GM12878 (cell line): ENCODE measurements at regions not wholly inside any gene's neighbourhood (a gene's known extent, or its start where the extent isn't known, plus 50 kb on each side); places are given as distances from the start of the nearest gene placed in this dataset.

Experiments
- ATAC-seq: fragments of 200-7000 bp; cut with Tn5 transposase; 3 replicates; pipeline ENCODE4 v1.9.1; 2020; ENCODE audit warnings: mild to moderate bottlenecking, moderate library complexity
- BruUV-seq: library from RNA; stranded (reverse); fragments of 400-500 nt; replicated peaks from 2 replicates; lab custom pipeline; 2021; lab: Mats Ljungman, UMichigan
- CTCF ChIA-PET: fragments of 300-600 bp; sonication (Branson Sonifier 250); formaldehyde crosslinking; extraction: SDS; loops from one replicate; lab custom pipeline; 2021; ENCODE audit warnings: inconsistent platforms; lab: Yijun Ruan, JAX
- POLR2A ChIA-PET: fragments of 350-600 bp; formaldehyde crosslinking; extraction: SDS; loops from one replicate; lab custom pipeline; 2021; ENCODE audit warnings: inconsistent platforms; lab: Charles Lee
- RAD21 ChIA-PET: fragments of 300-600 bp; sonication (Branson Sonifier 250); formaldehyde crosslinking; loops from one replicate; lab custom pipeline; 2023; ENCODE audit warnings: antibody characterized with exemption; ENCODE audit not compliant: unreplicated experiment; lab: Charles Lee
- SMC1A ChIA-PET: fragments of 300-600 bp; sonication (Branson Sonifier 250); formaldehyde crosslinking; loops from one replicate; lab custom pipeline; 2023; ENCODE audit not compliant: unreplicated experiment, uncharacterized antibody; lab: Charles Lee
- DNase-seq: peaks from one replicate; pipeline ENCODE4 v3.0.0-alpha.2; 2011; ENCODE audit warnings: low read depth, low spot score
- FAIRE-seq: peaks from 3 replicates; lab custom pipeline; 2011; peaks lifted over from hg19 to GRCh38; lab: Jason Lieb, UNC
- H2AFZ ChIP-seq: 2 replicates; pipeline ENCODE4 v1.6.0; 2011; ENCODE audit warnings: low read depth, low read length, control low read depth; ENCODE audit not compliant: control insufficient read depth
- H3K27ac ChIP-seq: 2 replicates; pipeline ENCODE4 v1.5.1; 2011; ENCODE audit warnings: control low read depth; ENCODE audit not compliant: control insufficient read depth, insufficient read depth
- H3K27me3 ChIP-seq, 2 experiments: replicated peaks in 1 of 2; 2 replicates each; pipeline versions ENCODE4 v1.6.0 to v1.6.1; 2011; ENCODE audit warnings: low read length in 1 of 2; ENCODE audit not compliant: control insufficient read depth in 2 of 2, insufficient read depth in 2 of 2
- H3K36me3 ChIP-seq, 2 experiments: 2 replicates each; pipeline ENCODE4 v1.5.1; 2011; ENCODE audit warnings: low read length in 1 of 2; ENCODE audit not compliant: control insufficient read depth in 2 of 2, insufficient read depth in 2 of 2
- H3K4me1 ChIP-seq: 2 replicates; pipeline ENCODE4 v1.6.1; 2011; ENCODE audit warnings: mild to moderate bottlenecking, low read length, moderate library complexity, mixed read lengths; ENCODE audit not compliant: control insufficient read depth, insufficient read depth
- H3K4me2 ChIP-seq: 2 replicates; pipeline ENCODE4 v1.6.0; 2011; ENCODE audit warnings: control low read depth; ENCODE audit not compliant: control insufficient read depth, insufficient read depth
- H3K4me3 ChIP-seq: fragments of 200-600 bp; sonication (generic); 2 replicates; pipeline ENCODE4 v1.5.1; 2016
- H3K79me2 ChIP-seq: 2 replicates; pipeline ENCODE4 v1.6.0; 2011; ENCODE audit warnings: low read length; ENCODE audit not compliant: control insufficient read depth, insufficient read depth
- H3K9ac ChIP-seq: 2 replicates; pipeline ENCODE4 v1.8.0; 2011; ENCODE audit warnings: low read length, control low read depth, mixed read lengths; ENCODE audit not compliant: control insufficient read depth, insufficient read depth
- H3K9me3 ChIP-seq: replicated peaks from 3 replicates; pipeline ENCODE4 v1.5.1; 2011; ENCODE audit warnings: mild to moderate bottlenecking, low read length; ENCODE audit not compliant: control insufficient read depth, insufficient read depth
- H4K20me1 ChIP-seq: 2 replicates; pipeline ENCODE4 v1.6.0; 2011; ENCODE audit not compliant: control insufficient read depth, insufficient read depth
- BHLHE40 ChIP-seq, 2 experiments: fragments of 450-650 bp in 1 of 2; IDR thresholded peaks; 2 replicates each; pipeline ENCODE4 v1.6.1; 2011 to 2017; ENCODE audit warnings: low read depth in 2 of 2, borderline replicate concordance in 1 of 2, improper control_type of control experiment in 1 of 2, low read length in 1 of 2, mild to moderate bottlenecking in 1 of 2
- CREM ChIP-seq: IDR thresholded peaks from 2 replicates; pipeline ENCODE4 v1.6.1; 2014; ENCODE audit warnings: antibody characterized with exemption, low read depth
- E4F1 ChIP-seq: fragments of 450-650 bp; IDR thresholded peaks from 2 replicates; pipeline ENCODE4 v1.6.1; 2018; ENCODE audit warnings: borderline replicate concordance, mild to moderate bottlenecking; ENCODE audit not compliant: partially characterized antibody
- EED ChIP-seq: sonication (generic); IDR thresholded peaks from 2 replicates; pipeline ENCODE4 v1.6.1; 2016; ENCODE audit warnings: antibody characterized with exemption, low read depth
- FOXK2 ChIP-seq: fragments of 450-650 bp; IDR thresholded peaks from 2 replicates; pipeline ENCODE4 v1.6.1; 2017; ENCODE audit warnings: mild to moderate bottlenecking, moderate library complexity
- HDGF ChIP-seq: fragments of 450-650 bp; IDR thresholded peaks from 2 replicates; pipeline ENCODE4 v1.6.1; 2016; ENCODE audit warnings: antibody characterized with exemption
- MXI1 ChIP-seq: fragments of 150-350 bp; IDR thresholded peaks from 2 replicates; pipeline ENCODE4 v1.6.1; 2011; ENCODE audit warnings: low read depth, mild to moderate bottlenecking, inconsistent platforms, low read length, improper control_type of control experiment
- NFYA ChIP-seq: IDR thresholded peaks from 2 replicates; pipeline ENCODE4 v1.6.1; 2011; ENCODE audit warnings: low read depth, mild to moderate bottlenecking, low read length, improper control_type of control experiment, borderline replicate concordance
- RAD51 ChIP-seq: fragments of 450-650 bp; IDR thresholded peaks from 2 replicates; pipeline ENCODE4 v1.6.1; 2016; ENCODE audit warnings: moderate library complexity, mild to moderate bottlenecking, inconsistent platforms
- SIN3A ChIP-seq: IDR thresholded peaks from 2 replicates; pipeline ENCODE4 v1.6.1; 2012; ENCODE audit warnings: low read depth, low read length, improper control_type of control experiment
- SP1 ChIP-seq: IDR thresholded peaks from one replicate; pipeline ENCODE4 v1.6.1; 2011; ENCODE audit warnings: low read depth, low read length
- SPI1 ChIP-seq: IDR thresholded peaks from 2 replicates; pipeline ENCODE4 v1.6.1; 2011; ENCODE audit warnings: low read depth, mild to moderate bottlenecking, low read length, moderate library complexity, borderline replicate concordance; ENCODE audit not compliant: insufficient read depth
- SREBF2 ChIP-seq: IDR thresholded peaks from 2 replicates; pipeline ENCODE4 v1.6.1; 2012; ENCODE audit warnings: mild to moderate bottlenecking, low read length
- SUPT20H ChIP-seq: IDR thresholded peaks from 2 replicates; pipeline ENCODE4 v1.6.1; 2011; ENCODE audit warnings: low read depth, mild to moderate bottlenecking, low read length, moderate library complexity, borderline replicate concordance; ENCODE audit not compliant: control insufficient read depth
- ZNF217 ChIP-seq: fragments of 450-650 bp; IDR thresholded peaks from 2 replicates; pipeline ENCODE4 v1.6.1; 2017; ENCODE audit warnings: antibody characterized with exemption, mild to moderate bottlenecking
- WGBS: methylation state at CpG from one replicate; pipeline ENCODE4 v1.1.6; 2016; ENCODE audit warnings: low lambda C conversion rate; ENCODE audit not compliant: insufficient replicate concordance, insufficient coverage; ENCODE audit errors: missing lambda C conversion rate; 5-methylcytosine and 5-hydroxymethylcytosine counted together
- in situ Hi-C: fragments of 300-500 bp; cut with MboI; formaldehyde crosslinking; loops from 9 replicates; pipeline ENCODE4 v1.14.3; 2018; ENCODE audit warnings: mixed read lengths
- intact Hi-C: fragments of 100-400 bp; cut with micrococcal nuclease; formaldehyde crosslinking; loops from one replicate; pipeline ENCODE4 v1.14.2; 2022; ENCODE audit not compliant: unreplicated experiment
- TF ChIP-seq, protein P1 (sequence below): fragments of 450-650 bp; formaldehyde crosslinking; IDR thresholded peaks from 2 replicates; pipeline ENCODE4 v1.4.0; 2020; ENCODE audit warnings: mild to moderate bottlenecking, moderate library complexity

DNA sequence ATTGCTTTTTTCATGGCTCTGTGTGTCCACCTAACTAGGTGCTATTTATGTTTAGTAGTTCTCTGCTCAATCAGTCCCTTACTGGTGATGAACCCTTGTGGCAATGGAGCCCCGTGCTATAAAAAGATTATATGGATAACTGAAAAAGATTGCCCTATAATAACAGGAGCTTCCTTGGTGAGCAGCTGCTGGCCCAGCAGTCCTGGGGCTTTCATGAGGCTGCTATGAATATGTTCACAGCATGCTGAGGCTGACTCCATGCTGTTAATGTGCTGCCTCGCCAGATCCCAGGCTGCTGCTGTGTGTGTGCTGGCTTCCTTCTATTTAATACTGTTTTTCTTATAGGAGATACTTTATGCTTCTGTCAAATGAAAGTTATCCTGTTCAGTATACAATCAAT lies 357.5 kb downstream of the TAF11L14 start:
- H3K4me1 ChIP-seq: no peaks in the 10 kb centered on the region
- no peaks in the 10 kb centered on the region for H3K79me2 ChIP-seq
- H3K27ac ChIP-seq: no peak overlapping the region
- no peak overlapping the region for H2AFZ ChIP-seq
- no peak for FAIRE-seq
- RAD21 ChIA-PET: no interaction called here
- H3K9ac ChIP-seq: no peak overlapping the region
- POLR2A ChIA-PET: no interaction called here
- no peak for DNase-seq
- ATAC-seq: no peak
- TF ChIP-seq BHLHE40 (IDR thresholded peaks at IDR 0.05; ENCODE audit: borderline replicate concordance in 1 of 2, low read depth in 2 of 2, low read length in 1 of 2) (no peak), FOXK2 (no peak), EED (no peak), SPI1 (no peak), SIN3A (no peak), SP1 (no peak), CREM (no peak), MXI1 (no peak), HDGF (no peak), RAD51 (no peak), E4F1 (no peak), NFYA (no peak), ZNF217 (no peak), SREBF2 (no peak), SUPT20H (no peak)
- TF ChIP-seq, protein P1, sequence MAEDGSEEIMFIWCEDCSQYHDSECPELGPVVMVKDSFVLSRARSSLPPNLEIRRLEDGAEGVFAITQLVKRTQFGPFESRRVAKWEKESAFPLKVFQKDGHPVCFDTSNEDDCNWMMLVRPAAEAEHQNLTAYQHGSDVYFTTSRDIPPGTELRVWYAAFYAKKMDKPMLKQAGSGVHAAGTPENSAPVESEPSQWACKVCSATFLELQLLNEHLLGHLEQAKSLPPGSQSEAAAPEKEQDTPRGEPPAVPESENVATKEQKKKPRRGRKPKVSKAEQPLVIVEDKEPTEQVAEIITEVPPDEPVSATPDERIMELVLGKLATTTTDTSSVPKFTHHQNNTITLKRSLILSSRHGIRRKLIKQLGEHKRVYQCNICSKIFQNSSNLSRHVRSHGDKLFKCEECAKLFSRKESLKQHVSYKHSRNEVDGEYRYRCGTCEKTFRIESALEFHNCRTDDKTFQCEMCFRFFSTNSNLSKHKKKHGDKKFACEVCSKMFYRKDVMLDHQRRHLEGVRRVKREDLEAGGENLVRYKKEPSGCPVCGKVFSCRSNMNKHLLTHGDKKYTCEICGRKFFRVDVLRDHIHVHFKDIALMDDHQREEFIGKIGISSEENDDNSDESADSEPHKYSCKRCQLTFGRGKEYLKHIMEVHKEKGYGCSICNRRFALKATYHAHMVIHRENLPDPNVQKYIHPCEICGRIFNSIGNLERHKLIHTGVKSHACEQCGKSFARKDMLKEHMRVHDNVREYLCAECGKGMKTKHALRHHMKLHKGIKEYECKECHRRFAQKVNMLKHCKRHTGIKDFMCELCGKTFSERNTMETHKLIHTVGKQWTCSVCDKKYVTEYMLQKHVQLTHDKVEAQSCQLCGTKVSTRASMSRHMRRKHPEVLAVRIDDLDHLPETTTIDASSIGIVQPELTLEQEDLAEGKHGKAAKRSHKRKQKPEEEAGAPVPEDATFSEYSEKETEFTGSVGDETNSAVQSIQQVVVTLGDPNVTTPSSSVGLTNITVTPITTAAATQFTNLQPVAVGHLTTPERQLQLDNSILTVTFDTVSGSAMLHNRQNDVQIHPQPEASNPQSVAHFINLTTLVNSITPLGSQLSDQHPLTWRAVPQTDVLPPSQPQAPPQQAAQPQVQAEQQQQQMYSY: no peak
- H3K36me3 ChIP-seq: no peaks in the 10 kb centered on the region
- WGBS: 9% methylated on average over 2 of the region's 2 CpGs
- H3K9me3 ChIP-seq: no peaks in the 10 kb centered on the region
- intact Hi-C loops: no loop called here
- no peaks in the 10 kb centered on the region for H3K27me3 ChIP-seq
- no peak overlapping the region for H3K4me3 ChIP-seq
- in situ Hi-C loops: no loop called here
- CTCF ChIA-PET: no interaction called here
- SMC1A ChIA-PET: no interaction called here
- no peak overlapping the region for H3K4me2 ChIP-seq
- H4K20me1 ChIP-seq: no peaks in the 10 kb centered on the region
- BruUV-seq: no TSS peak
